Epithelial cell of proximal tubule (primary cell): ENCODE measurements at regions not wholly inside any gene's neighbourhood (a gene's known extent, or its start where the extent isn't known, plus 50 kb on each side); places are given as distances from the start of the nearest gene placed in this dataset.

ENCODE experiments used
- DNase-seq: peaks from one replicate; pipeline ENCODE4 v3.0.0-alpha.2; 2011; ENCODE audit warnings: low read depth
- H3K4me3 ChIP-seq: 2 replicates; pipeline ENCODE4 v1.5.1; 2011; ENCODE audit warnings: low read depth, mild to moderate bottlenecking, low read length
- CTCF ChIP-seq: conservative IDR thresholded peaks from 2 replicates; pipeline ENCODE4 v1.5.1; 2012; ENCODE audit warnings: low read depth, mild to moderate bottlenecking, low read length

- no peak for DNase-seq
- TF ChIP-seq CTCF = no peak
- H3K4me3 ChIP-seq = no peak overlapping the region
Measured at GRCh38 chr12:68432622-68433021, 100.5 kb upstream of the MDM1 start.

- no peak overlapping the region for H3K4me3 ChIP-seq
- TF ChIP-seq CTCF = no peak
- DNase-seq = no peak
Measured at GRCh38 chr12:68434391-68435298, 102.5 kb upstream of the MDM1 start.

- no peak overlapping the region for H3K4me3 ChIP-seq
- TF ChIP-seq CTCF = no peak
- DNase-seq = no peak
Measured at GRCh38 chr12:68435299-68435637, 103.1 kb upstream of the MDM1 start.

- DNase-seq = peak; percentile 29
- no peak for TF ChIP-seq CTCF
- H3K4me3 ChIP-seq = no peak overlapping the region
Measured at GRCh38 chr12:68435816-68436215, 103.7 kb upstream of the MDM1 start.

GRCh38 chr12:68438601-68439000, 106.4 kb upstream of the MDM1 start:
- H3K4me3 ChIP-seq = no peak overlapping the region
- TF ChIP-seq CTCF = no peak
- DNase-seq = no peak

GRCh38 chr12:68439368-68440045, 107.3 kb upstream of the MDM1 start:
- no peak for TF ChIP-seq CTCF
- no peak overlapping the region for H3K4me3 ChIP-seq
- DNase-seq = no peak

- DNase-seq = peak; percentile 56
- TF ChIP-seq CTCF = no peak
- H3K4me3 ChIP-seq = no peak overlapping the region
Measured at GRCh38 chr12:68440068-68440581, 108.0 kb upstream of the MDM1 start.
